DND-41 (cell line): ENCODE measurements at regions not wholly inside any gene's neighbourhood (a gene's known extent, or its start where the extent isn't known, plus 50 kb on each side); places are given as distances from the start of the nearest gene placed in this dataset.

Experiments used
- ATAC-seq: fragments of 200-7000 bp; cut with Tn5 transposase; 3 replicates; pipeline ENCODE4 v1.9.1; 2021; ENCODE audit warnings: low read depth; ENCODE audit not compliant: insufficient read depth
- DNase-seq: peaks from one replicate; pipeline ENCODE4 v3.0.0-alpha.2; 2020
- H2AFZ ChIP-seq: 2 replicates; pipeline ENCODE4 v1.6.0; 2012; ENCODE audit warnings: low read depth, low read length
- H3K27ac ChIP-seq: 2 replicates; pipeline ENCODE4 v1.5.1; 2012; ENCODE audit warnings: low read length, inconsistent platforms
- H3K27me3 ChIP-seq: fragments of 200-600 bp; sonication (generic); 2 replicates; pipeline ENCODE4 v1.6.0; 2012; ENCODE audit warnings: low read length, mild to moderate bottlenecking, inconsistent platforms; ENCODE audit not compliant: insufficient read depth, poor library complexity
- H3K36me3 ChIP-seq: 2 replicates; pipeline ENCODE4 v1.5.1; 2012; ENCODE audit warnings: low read length, inconsistent platforms; ENCODE audit not compliant: insufficient read depth
- H3K4me1 ChIP-seq: 2 replicates; pipeline ENCODE4 v1.5.1; 2012; ENCODE audit warnings: mild to moderate bottlenecking, low read length; ENCODE audit not compliant: insufficient read depth
- H3K4me2 ChIP-seq: 2 replicates; pipeline ENCODE4 v1.6.0; 2012; ENCODE audit warnings: mild to moderate bottlenecking, moderate library complexity, low read length, inconsistent platforms; ENCODE audit not compliant: insufficient read depth
- H3K4me3 ChIP-seq, 2 experiments: fragments of 200-600 bp in 1 of 2; shearing (Covaris generic) in 1 of 2; 2 replicates each; pipeline ENCODE4 v1.5.1; 2012 to 2016; ENCODE audit warnings: inconsistent platforms in 2 of 2, low read length in 2 of 2, mild to moderate bottlenecking in 2 of 2, low read depth in 1 of 2, moderate library complexity in 1 of 2
- H3K79me2 ChIP-seq: 2 replicates; pipeline ENCODE4 v1.6.0; 2012; ENCODE audit warnings: low read length, inconsistent platforms; ENCODE audit not compliant: insufficient read depth
- H3K9ac ChIP-seq: 2 replicates; pipeline ENCODE4 v1.6.0; 2012; ENCODE audit warnings: low read depth, mild to moderate bottlenecking, inconsistent platforms, low read length, moderate library complexity
- H3K9me3 ChIP-seq: 2 replicates; pipeline ENCODE4 v1.5.1; 2012; ENCODE audit warnings: low read length, moderate library complexity, mild to moderate bottlenecking, inconsistent platforms; ENCODE audit not compliant: insufficient read depth, severe bottlenecking
- H4K20me1 ChIP-seq: 2 replicates; pipeline ENCODE4 v1.6.0; 2012; ENCODE audit warnings: low read length; ENCODE audit not compliant: insufficient read depth
- CTCF ChIP-seq: IDR thresholded peaks from 2 replicates; pipeline ENCODE4 v1.5.1; 2012; ENCODE audit warnings: borderline replicate concordance, low read length, moderate library complexity, mild to moderate bottlenecking; ENCODE audit not compliant: poor library complexity, severe bottlenecking; ENCODE audit errors: extremely low read depth
- EZH2 ChIP-seq: IDR thresholded peaks from 3 replicates; pipeline ENCODE4 v1.6.1; 2012; ENCODE audit warnings: borderline replicate concordance, low read depth, mild to moderate bottlenecking, moderate library complexity, low read length, inconsistent platforms; ENCODE audit not compliant: severe bottlenecking

GRCh38 chr4:14857981-14858380 is 144.3 kb upstream of the CPEB2 start:
- Histone ChIP-seq H3K4me1 (no peaks in the 10 kb centered on the region), H4K20me1 (no peaks in the 10 kb centered on the region), H3K9me3 (no peaks in the 10 kb centered on the region), H3K4me3 (no peak overlapping the region), H3K36me3 (no peaks in the 10 kb centered on the region), H2AFZ (no peak overlapping the region), H3K9ac (no peak overlapping the region), H3K79me2 (no peaks in the 10 kb centered on the region), H3K4me2 (no peak overlapping the region), H3K27ac (no peak overlapping the region), H3K27me3 (no peaks in the 10 kb centered on the region)
- ATAC-seq, result no peak
- TF ChIP-seq EZH2 (no peak), CTCF (no peak)
- no peak for DNase-seq

- ATAC-seq (no peak), DNase-seq (no peak)
- no peaks in the 10 kb centered on the region for H3K27me3 ChIP-seq
- no peaks in the 10 kb centered on the region for H3K4me1 ChIP-seq
- H2AFZ ChIP-seq, result no peak overlapping the region
- H3K36me3 ChIP-seq, result no peaks in the 10 kb centered on the region
- H3K79me2 ChIP-seq, result no peaks in the 10 kb centered on the region
- no peak overlapping the region for H3K9ac ChIP-seq
- no peak overlapping the region for H3K27ac ChIP-seq
- no peak overlapping the region for H3K4me3 ChIP-seq
- H3K4me2 ChIP-seq, result no peak overlapping the region
- H4K20me1 ChIP-seq, result no peaks in the 10 kb centered on the region
- H3K9me3 ChIP-seq, result no peaks in the 10 kb centered on the region
- TF ChIP-seq EZH2 (no peak), CTCF (no peak)
Measured at GRCh38 chr4:14862891-14863290, 139.4 kb upstream of the CPEB2 start.

GRCh38 chr4:14863418-14864364 is 138.6 kb upstream of the CPEB2 start:
- Histone ChIP-seq H3K9ac (no peak overlapping the region), H3K9me3 (no peaks in the 10 kb centered on the region), H3K27ac (no peak overlapping the region), H4K20me1 (no peaks in the 10 kb centered on the region), H3K4me1 (no peaks in the 10 kb centered on the region), H3K79me2 (no peaks in the 10 kb centered on the region), H2AFZ (no peak overlapping the region), H3K4me3 (no peak overlapping the region), H3K27me3 (no peaks in the 10 kb centered on the region), H3K4me2 (no peak overlapping the region), H3K36me3 (no peaks in the 10 kb centered on the region)
- TF ChIP-seq CTCF (no peak), EZH2 (no peak)
- ATAC-seq (no peak), DNase-seq (no peak)
